ENCODE measurements at regions not wholly inside any gene's neighbourhood (a gene's known extent, or its start where the extent isn't known, plus 50 kb on each side); places are given as distances from the start of the nearest gene placed in this dataset.

DNA sequence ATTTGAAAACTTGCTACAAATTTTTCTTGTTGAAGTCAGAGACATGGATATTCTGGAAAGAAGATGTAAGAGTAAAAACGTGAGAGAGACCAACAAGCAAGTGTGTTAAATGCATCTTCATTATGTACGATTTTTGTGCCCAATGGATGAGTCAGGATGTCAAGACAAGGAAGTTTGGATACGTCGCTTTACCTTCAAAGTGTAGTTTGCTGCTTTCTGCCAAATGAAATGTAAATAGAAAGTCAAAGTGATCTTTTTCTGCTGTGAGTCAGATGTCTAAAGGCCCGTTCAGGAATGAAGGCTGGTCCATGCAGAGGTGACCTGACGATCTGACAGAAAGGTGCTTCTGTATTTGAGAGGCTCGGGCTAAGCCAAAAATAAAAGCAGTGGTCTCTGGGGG, 273.1 kb upstream of the PIK3R1 start:
- Mint-ChIP-seq H3K4me1 (ENCODE audit: low read depth) (no peaks in the 10 kb centered on the region), H3K36me3 (ENCODE audit: low read depth) (no peaks in the 10 kb centered on the region), H3K27me3 (peaks cover under 1% of the 10 kb centered on the region), H3K4me3 (no peak overlapping the region), H3K27ac (no peak overlapping the region), H3K9me3 (no peaks in the 10 kb centered on the region)
- intact Hi-C loops (cut with micrococcal nuclease): no loop called here
- no peak for ATAC-seq
- TF ChIP-seq, protein P1, sequence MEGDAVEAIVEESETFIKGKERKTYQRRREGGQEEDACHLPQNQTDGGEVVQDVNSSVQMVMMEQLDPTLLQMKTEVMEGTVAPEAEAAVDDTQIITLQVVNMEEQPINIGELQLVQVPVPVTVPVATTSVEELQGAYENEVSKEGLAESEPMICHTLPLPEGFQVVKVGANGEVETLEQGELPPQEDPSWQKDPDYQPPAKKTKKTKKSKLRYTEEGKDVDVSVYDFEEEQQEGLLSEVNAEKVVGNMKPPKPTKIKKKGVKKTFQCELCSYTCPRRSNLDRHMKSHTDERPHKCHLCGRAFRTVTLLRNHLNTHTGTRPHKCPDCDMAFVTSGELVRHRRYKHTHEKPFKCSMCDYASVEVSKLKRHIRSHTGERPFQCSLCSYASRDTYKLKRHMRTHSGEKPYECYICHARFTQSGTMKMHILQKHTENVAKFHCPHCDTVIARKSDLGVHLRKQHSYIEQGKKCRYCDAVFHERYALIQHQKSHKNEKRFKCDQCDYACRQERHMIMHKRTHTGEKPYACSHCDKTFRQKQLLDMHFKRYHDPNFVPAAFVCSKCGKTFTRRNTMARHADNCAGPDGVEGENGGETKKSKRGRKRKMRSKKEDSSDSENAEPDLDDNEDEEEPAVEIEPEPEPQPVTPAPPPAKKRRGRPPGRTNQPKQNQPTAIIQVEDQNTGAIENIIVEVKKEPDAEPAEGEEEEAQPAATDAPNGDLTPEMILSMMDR (IDR thresholded peaks at IDR 0.05): no peak
- ChIA-PET POLR2A (no interaction called here), CTCF (no interaction called here)
- no peak for DNase-seq

DNA sequence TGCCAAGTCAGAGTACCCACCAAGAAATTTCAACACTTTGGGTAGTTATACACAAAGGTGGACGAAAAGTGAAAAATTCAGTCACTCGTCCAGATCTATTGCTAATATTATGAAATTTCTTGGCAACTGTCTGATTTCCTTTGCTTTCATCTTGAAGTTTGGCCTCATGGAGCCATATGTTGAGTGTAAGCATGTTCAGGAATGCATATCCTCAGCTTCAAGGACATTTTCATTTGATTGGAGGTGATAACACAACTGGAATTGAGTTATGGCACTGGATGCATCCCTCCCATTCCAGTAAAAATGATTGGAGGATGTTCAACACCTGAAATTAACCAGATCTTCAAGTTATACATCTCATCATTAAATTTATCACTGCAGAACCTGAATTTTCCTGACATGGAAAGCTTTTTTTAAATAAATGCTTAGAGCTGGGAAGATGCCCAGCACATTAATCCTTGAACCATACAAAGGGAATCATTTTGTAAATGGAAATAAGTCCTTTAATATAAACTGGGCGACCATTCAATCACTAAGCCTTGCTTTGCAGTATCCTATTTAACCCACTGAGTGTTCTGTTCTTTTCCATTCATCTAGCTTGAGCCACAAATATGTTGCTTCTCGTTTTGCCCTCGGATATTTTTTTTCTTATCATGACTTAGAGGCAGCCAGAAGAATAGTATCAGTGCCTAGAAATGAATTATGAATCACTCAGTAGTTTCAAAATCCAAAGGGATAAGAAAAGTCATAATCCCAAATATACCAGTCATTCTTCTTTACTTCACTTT, 273.7 kb upstream of the PIK3R1 start:
- Mint-ChIP-seq H3K27me3 (no peaks in the 10 kb centered on the region), H3K9me3 (no peaks in the 10 kb centered on the region), H3K27ac (no peak overlapping the region), H3K36me3 (ENCODE audit: low read depth) (no peaks in the 10 kb centered on the region), H3K4me3 (no peak overlapping the region), H3K4me1 (ENCODE audit: low read depth) (no peaks in the 10 kb centered on the region)
- ChIA-PET CTCF (no interaction called here), POLR2A (no interaction called here)
- DNase-seq: no peak
- no peak for ATAC-seq
- TF ChIP-seq, protein P1 (IDR thresholded peaks at IDR 0.05): no peak
- intact Hi-C loops (cut with micrococcal nuclease): no loop called here

DNA sequence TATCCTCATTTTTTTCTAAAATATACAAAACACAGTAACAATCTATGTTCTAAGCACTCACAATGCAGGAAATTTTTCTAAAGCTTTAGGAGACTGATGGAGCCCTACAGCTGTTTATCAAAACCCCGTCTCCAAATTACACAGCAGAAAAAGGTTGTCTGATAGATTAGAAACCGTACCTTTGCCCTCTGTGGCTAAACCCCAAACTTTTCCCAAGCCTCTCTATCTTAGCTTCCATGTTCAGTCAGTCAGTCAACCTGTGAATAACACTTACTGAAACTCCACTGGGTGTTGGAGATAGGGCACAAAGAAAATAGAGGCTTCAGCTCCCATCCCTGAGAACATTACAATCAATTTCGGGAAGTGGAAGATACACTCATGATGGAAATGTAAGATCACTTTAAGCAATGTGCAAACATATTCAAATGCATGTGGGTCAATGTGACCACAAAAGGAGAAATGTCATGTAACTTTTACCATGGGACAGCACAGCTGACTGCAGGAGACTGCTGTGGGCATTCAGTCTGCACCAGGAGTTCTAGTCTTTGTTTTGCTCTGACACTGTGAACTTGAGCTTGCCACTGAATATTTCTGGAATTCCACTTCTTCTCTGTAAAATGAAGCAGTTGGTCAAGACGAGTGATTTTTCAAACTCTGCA, 279.5 kb upstream of the PIK3R1 start:
- TF ChIP-seq, protein P1 (IDR thresholded peaks at IDR 0.05): no peak
- Mint-ChIP-seq H3K36me3 (ENCODE audit: low read depth) (no peaks in the 10 kb centered on the region), H3K27me3 (no peaks in the 10 kb centered on the region), H3K27ac (no peak overlapping the region), H3K4me1 (ENCODE audit: low read depth) (no peaks in the 10 kb centered on the region), H3K9me3 (no peaks in the 10 kb centered on the region), H3K4me3 (no peak overlapping the region)
- POLR2A ChIA-PET: no interaction called here
- DNase-seq (no peak), ATAC-seq (no peak)
- CTCF ChIA-PET: no interaction called here
- intact Hi-C loops (cut with micrococcal nuclease): no loop called here

DNA sequence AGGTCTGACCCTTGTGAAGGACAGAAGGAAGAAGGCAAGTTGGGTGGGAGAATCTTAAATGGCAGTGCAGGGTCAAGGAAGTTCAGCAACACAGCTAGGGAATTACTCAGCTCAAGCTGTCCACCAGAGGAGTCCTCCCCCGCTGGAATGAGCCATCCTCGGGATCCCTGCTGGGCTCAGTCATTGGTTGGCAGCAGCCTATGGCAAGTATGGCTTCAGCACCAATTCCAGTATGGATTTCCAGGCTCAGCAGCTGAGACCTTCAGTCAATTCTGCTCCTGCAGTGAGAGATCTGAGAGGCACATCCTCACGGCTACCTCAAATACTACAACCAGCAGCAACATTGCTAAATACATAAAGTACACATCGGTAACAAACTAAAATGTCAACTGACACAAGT, 280.6 kb upstream of the PIK3R1 start:
- Mint-ChIP-seq H3K27me3 (no peaks in the 10 kb centered on the region), H3K27ac (no peak overlapping the region), H3K36me3 (ENCODE audit: low read depth) (no peaks in the 10 kb centered on the region), H3K9me3 (no peaks in the 10 kb centered on the region), H3K4me3 (no peak overlapping the region), H3K4me1 (ENCODE audit: low read depth) (no peaks in the 10 kb centered on the region)
- ChIA-PET CTCF (no interaction called here), POLR2A (no interaction called here)
- TF ChIP-seq, protein P1 (IDR thresholded peaks at IDR 0.05): no peak
- DNase-seq (no peak), ATAC-seq (no peak)
- intact Hi-C loops (cut with micrococcal nuclease): no loop called here

DNA sequence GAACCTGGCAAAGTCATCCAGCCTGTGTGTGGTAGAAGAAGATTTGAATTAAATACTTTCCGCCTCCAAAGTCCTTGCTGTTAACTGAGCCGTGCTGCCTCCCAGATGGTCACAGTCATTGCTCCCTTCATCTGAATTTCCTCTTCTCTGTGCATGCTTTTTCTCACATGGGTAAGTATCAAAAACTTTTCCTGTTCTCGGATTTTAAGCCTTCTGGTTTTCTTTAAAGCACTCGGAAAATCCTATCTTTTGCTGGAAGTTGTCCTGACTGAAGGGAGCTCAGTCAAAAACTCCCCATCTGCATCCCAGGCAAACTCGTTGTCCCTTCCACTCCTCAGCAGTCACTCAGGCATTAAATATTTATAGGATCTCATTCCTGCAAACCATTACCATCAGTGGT, 290.0 kb upstream of the PIK3R1 start:
- no peaks in the 10 kb centered on the region for H3K27me3 Mint-ChIP-seq
- H3K4me1 Mint-ChIP-seq (ENCODE audit: low read depth): no peaks in the 10 kb centered on the region
- CTCF ChIA-PET: no interaction called here
- no peak for DNase-seq
- intact Hi-C loops (cut with micrococcal nuclease): no loop called here
- POLR2A ChIA-PET: no interaction called here
- no peaks in the 10 kb centered on the region for H3K36me3 Mint-ChIP-seq (ENCODE audit: low read depth)
- no peak overlapping the region for H3K27ac Mint-ChIP-seq
- TF ChIP-seq, protein P1 (IDR thresholded peaks at IDR 0.05): no peak
- no peaks in the 10 kb centered on the region for H3K9me3 Mint-ChIP-seq
- no peak for ATAC-seq
- H3K4me3 Mint-ChIP-seq: no peak overlapping the region
